Panc1 (cell line): ENCODE measurements at regions not wholly inside any gene's neighbourhood (a gene's known extent, or its start where the extent isn't known, plus 50 kb on each side); places are given as distances from the start of the nearest gene placed in this dataset.

Source experiments
- ATAC-seq: fragments of 200-7000 bp; cut with Tn5 transposase; 2 replicates; pipeline ENCODE4 v1.9.1; 2020; ENCODE audit warnings: mild to moderate bottlenecking, moderate library complexity
- BruUV-seq: library from RNA; stranded (reverse); fragments of 400-500 nt; replicated peaks from 2 replicates; lab custom pipeline; 2021; lab: Mats Ljungman, UMichigan
- CTCF ChIA-PET: fragments of 300-600 bp; sonication (Branson Sonifier 250); formaldehyde crosslinking; loops from one replicate; lab custom pipeline; 2022; ENCODE audit warnings: antibody characterized with exemption; lab: Charles Lee
- POLR2A ChIA-PET: fragments of 300-600 bp; sonication (Branson Sonifier 250); formaldehyde crosslinking; loops from one replicate; lab custom pipeline; 2022; ENCODE audit warnings: antibody characterized with exemption; lab: Charles Lee
- DNase-seq: peaks from one replicate; pipeline ENCODE4 v3.0.0-alpha.2; 2010; ENCODE audit warnings: low read depth, low spot score
- H3K27ac ChIP-seq: 2 replicates; pipeline ENCODE4 v1.5.1; 2011; ENCODE audit warnings: mild to moderate bottlenecking, low read length, inconsistent platforms
- H3K27me3 ChIP-seq: fragments of 200-500 bp; sonication (Bioruptor generic); 2 replicates; pipeline ENCODE4 v1.6.0; 2014; ENCODE audit warnings: low read length, inconsistent platforms; ENCODE audit not compliant: control insufficient read depth, insufficient read depth
- H3K36me3 ChIP-seq: fragments of 200-500 bp; sonication (Bioruptor generic); 2 replicates; pipeline ENCODE4 v1.5.1; 2014; ENCODE audit warnings: inconsistent platforms, mild to moderate bottlenecking, low read length, moderate library complexity; ENCODE audit not compliant: control insufficient read depth, insufficient read depth
- H3K4me1 ChIP-seq: 2 replicates; pipeline ENCODE4 v1.5.1; 2011; ENCODE audit warnings: inconsistent platforms, mild to moderate bottlenecking, low read length, moderate library complexity; ENCODE audit not compliant: control insufficient read depth, insufficient read depth
- H3K4me3 ChIP-seq, 2 experiments: 2 replicates each; pipeline ENCODE4 v1.5.1; 2011 to 2012; ENCODE audit warnings: low read depth in 2 of 2, low read length in 2 of 2, mild to moderate bottlenecking in 2 of 2, inconsistent platforms in 1 of 2, moderate library complexity in 1 of 2
- H3K9me3 ChIP-seq: fragments of 200-500 bp; sonication (Bioruptor generic); 2 replicates; pipeline ENCODE4 v1.5.1; 2014; ENCODE audit warnings: low read depth, mild to moderate bottlenecking, inconsistent platforms, low read length, moderate library complexity; ENCODE audit not compliant: control insufficient read depth, insufficient read depth
- POLR2AphosphoS5 ChIP-seq: IDR thresholded peaks from 2 replicates; pipeline ENCODE4 v1.6.1; 2012; ENCODE audit warnings: mild to moderate bottlenecking, low read depth, low read length, moderate library complexity
- SIN3A ChIP-seq: IDR thresholded peaks from 2 replicates; pipeline ENCODE4 v1.6.1; 2012; ENCODE audit warnings: low read depth, mild to moderate bottlenecking, low read length, moderate library complexity, borderline replicate concordance; ENCODE audit not compliant: insufficient read depth
- TCF7L2 ChIP-seq: IDR thresholded peaks from 2 replicates; pipeline ENCODE4 v1.6.1; 2011; ENCODE audit warnings: mild to moderate bottlenecking, low read depth, low read length, inconsistent platforms
- in situ Hi-C: cut with HindIII; loops from 2 replicates; pipeline ENCODE4 v1.10.0; 2016; ENCODE audit warnings: low sequenced_read_pairs, low pct_unique_long_range_greater_than_20kb
- intact Hi-C: fragments of 100-400 bp; cut with micrococcal nuclease; formaldehyde crosslinking; loops from one replicate; pipeline ENCODE4 v1.10.0; 2022; ENCODE audit not compliant: unreplicated experiment
- TF ChIP-seq, protein P1 (sequence below), 2 experiments: IDR thresholded peaks; 2 replicates each; pipeline ENCODE4 v1.6.1; 2011 to 2012; ENCODE audit warnings: low read depth in 2 of 2, control low read depth in 1 of 2, low read length in 1 of 2, mild to moderate bottlenecking in 1 of 2, moderate library complexity in 1 of 2; ENCODE audit not compliant: insufficient read depth in 1 of 2
- TF ChIP-seq, protein P2 (sequence below): fragments of 450-650 bp; IDR thresholded peaks from 2 replicates; pipeline ENCODE4 v1.5.1; 2017; ENCODE audit warnings: mild to moderate bottlenecking

DNA sequence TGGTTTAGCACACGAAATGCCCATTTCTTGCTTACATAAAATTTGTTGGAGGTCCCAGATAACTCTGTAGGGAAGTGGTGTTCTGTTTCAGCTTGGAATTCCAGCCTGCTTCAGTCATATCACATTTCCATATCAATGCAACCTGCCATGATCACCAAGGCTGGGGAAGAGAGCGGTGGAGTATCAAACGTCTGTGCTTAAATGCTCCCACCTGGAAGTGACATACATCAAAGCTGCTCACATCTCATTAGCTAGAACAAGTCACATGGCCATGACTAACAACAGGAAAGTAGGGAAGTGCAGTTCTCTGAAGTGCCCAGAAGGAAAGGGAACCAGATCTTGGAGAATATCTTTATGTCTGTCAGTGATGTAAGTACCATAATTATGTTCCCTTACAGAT, 130.2 kb upstream of the CFAP20DC start:
- no TSS peak for BruUV-seq
- Histone ChIP-seq H3K4me3 (no peak overlapping the region), H3K27me3 (no peaks in the 10 kb centered on the region), H3K36me3 (no peaks in the 10 kb centered on the region), H3K4me1 (no peaks in the 10 kb centered on the region), H3K27ac (no peak overlapping the region), H3K9me3 (no peaks in the 10 kb centered on the region)
- ChIA-PET POLR2A (no interaction called here), CTCF (no interaction called here)
- in situ Hi-C loops (no loop called here), intact Hi-C loops (no loop called here)
- ATAC-seq (no peak), DNase-seq (no peak)
- TF ChIP-seq TCF7L2 (no peak), SIN3A (no peak)
- TF ChIP-seq, protein P1, sequence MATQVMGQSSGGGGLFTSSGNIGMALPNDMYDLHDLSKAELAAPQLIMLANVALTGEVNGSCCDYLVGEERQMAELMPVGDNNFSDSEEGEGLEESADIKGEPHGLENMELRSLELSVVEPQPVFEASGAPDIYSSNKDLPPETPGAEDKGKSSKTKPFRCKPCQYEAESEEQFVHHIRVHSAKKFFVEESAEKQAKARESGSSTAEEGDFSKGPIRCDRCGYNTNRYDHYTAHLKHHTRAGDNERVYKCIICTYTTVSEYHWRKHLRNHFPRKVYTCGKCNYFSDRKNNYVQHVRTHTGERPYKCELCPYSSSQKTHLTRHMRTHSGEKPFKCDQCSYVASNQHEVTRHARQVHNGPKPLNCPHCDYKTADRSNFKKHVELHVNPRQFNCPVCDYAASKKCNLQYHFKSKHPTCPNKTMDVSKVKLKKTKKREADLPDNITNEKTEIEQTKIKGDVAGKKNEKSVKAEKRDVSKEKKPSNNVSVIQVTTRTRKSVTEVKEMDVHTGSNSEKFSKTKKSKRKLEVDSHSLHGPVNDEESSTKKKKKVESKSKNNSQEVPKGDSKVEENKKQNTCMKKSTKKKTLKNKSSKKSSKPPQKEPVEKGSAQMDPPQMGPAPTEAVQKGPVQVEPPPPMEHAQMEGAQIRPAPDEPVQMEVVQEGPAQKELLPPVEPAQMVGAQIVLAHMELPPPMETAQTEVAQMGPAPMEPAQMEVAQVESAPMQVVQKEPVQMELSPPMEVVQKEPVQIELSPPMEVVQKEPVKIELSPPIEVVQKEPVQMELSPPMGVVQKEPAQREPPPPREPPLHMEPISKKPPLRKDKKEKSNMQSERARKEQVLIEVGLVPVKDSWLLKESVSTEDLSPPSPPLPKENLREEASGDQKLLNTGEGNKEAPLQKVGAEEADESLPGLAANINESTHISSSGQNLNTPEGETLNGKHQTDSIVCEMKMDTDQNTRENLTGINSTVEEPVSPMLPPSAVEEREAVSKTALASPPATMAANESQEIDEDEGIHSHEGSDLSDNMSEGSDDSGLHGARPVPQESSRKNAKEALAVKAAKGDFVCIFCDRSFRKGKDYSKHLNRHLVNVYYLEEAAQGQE (IDR thresholded peaks at IDR 0.05; ENCODE audit: insufficient read depth in 1 of 2, low read depth in 2 of 2, low read length in 1 of 2), result no peak

DNA sequence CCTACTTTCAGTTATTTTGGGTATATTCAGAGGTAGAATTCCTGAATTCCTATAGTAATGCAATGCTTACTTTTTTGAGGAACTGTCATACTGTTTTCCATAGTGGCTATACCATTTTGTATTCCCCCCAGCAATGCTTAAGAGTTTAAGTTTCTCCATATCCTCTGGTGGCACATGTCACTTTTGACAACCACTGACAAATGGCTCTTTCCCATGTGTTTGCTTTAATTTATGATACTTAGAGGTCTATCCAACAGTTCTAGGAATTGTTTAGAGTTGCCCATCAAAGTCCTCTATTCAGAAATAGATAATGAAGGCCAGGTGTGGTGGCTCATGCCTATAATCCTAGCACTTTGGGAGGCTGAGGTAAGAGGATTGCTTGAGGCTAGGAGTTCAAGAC, 128.9 kb upstream of the CFAP20DC start:
- Histone ChIP-seq H3K4me1 (no peaks in the 10 kb centered on the region), H3K9me3 (no peaks in the 10 kb centered on the region), H3K27ac (no peak overlapping the region), H3K4me3 (no peak overlapping the region), H3K36me3 (no peaks in the 10 kb centered on the region), H3K27me3 (no peaks in the 10 kb centered on the region)
- ChIA-PET CTCF (no interaction called here), POLR2A (no interaction called here)
- no peak for ATAC-seq
- TF ChIP-seq POLR2AphosphoS5, result no peak
- TF ChIP-seq, protein P2, sequence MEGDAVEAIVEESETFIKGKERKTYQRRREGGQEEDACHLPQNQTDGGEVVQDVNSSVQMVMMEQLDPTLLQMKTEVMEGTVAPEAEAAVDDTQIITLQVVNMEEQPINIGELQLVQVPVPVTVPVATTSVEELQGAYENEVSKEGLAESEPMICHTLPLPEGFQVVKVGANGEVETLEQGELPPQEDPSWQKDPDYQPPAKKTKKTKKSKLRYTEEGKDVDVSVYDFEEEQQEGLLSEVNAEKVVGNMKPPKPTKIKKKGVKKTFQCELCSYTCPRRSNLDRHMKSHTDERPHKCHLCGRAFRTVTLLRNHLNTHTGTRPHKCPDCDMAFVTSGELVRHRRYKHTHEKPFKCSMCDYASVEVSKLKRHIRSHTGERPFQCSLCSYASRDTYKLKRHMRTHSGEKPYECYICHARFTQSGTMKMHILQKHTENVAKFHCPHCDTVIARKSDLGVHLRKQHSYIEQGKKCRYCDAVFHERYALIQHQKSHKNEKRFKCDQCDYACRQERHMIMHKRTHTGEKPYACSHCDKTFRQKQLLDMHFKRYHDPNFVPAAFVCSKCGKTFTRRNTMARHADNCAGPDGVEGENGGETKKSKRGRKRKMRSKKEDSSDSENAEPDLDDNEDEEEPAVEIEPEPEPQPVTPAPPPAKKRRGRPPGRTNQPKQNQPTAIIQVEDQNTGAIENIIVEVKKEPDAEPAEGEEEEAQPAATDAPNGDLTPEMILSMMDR, result no peak
- no peak for TF ChIP-seq SIN3A
- TF ChIP-seq, protein P1 (IDR thresholded peaks at IDR 0.05; ENCODE audit: insufficient read depth in 1 of 2, low read depth in 2 of 2, low read length in 1 of 2), result no peak
- intact Hi-C loops, result no loop called here
- in situ Hi-C loops, result no loop called here
- BruUV-seq, result no TSS peak
- no peak for DNase-seq
